NCI-H226 (cell line): ENCODE measurements at regions not wholly inside any gene's neighbourhood (a gene's known extent, or its start where the extent isn't known, plus 50 kb on each side); places are given as distances from the start of the nearest gene placed in this dataset.

Experiments used
- DNase-seq: peaks from one replicate; pipeline ENCODE4 v3.0.0-alpha.2; 2015

GRCh38 chr7:32169228-32169627 is 99.0 kb upstream of the PDE1C start:
- DNase-seq, result no peak

GRCh38 chr7:32167815-32168214 is 97.6 kb upstream of the PDE1C start:
- DNase-seq, result no peak

- no peak for DNase-seq
Measured at GRCh38 chr7:32167256-32167655, 97.0 kb upstream of the PDE1C start.

GRCh38 chr7:32164341-32164996 is 94.3 kb upstream of the PDE1C start:
- DNase-seq, result peak; percentile 85

- no peak for DNase-seq
Measured at GRCh38 chr7:32163896-32164295, 93.7 kb upstream of the PDE1C start.

- peak; percentile 99 for DNase-seq
Measured at GRCh38 chr7:32163141-32163806, 93.1 kb upstream of the PDE1C start.

GRCh38 chr7:32161708-32162107 is 91.5 kb upstream of the PDE1C start:
- DNase-seq, result peak; percentile 99

- peak; percentile 65 for DNase-seq
Measured at GRCh38 chr7:32158751-32159745, 88.8 kb upstream of the PDE1C start.

- DNase-seq, result no peak
Measured at GRCh38 chr7:32158076-32158475, 87.9 kb upstream of the PDE1C start.

- peak; percentile 39 for DNase-seq
Measured at GRCh38 chr7:32155712-32156111, 85.5 kb upstream of the PDE1C start.

- DNase-seq, result peak; percentile 91
Measured at GRCh38 chr7:32154797-32155196, 84.6 kb upstream of the PDE1C start.

- no peak for DNase-seq
Measured at GRCh38 chr7:32153006-32153405, 82.8 kb upstream of the PDE1C start.

GRCh38 chr7:32152576-32152975 is 82.4 kb upstream of the PDE1C start:
- no peak for DNase-seq

- no peak for DNase-seq
Measured at GRCh38 chr7:32150589-32150988, 80.4 kb upstream of the PDE1C start.

GRCh38 chr7:32150039-32150438 is 79.8 kb upstream of the PDE1C start:
- DNase-seq, result no peak

- DNase-seq, result peak; percentile 61
Measured at GRCh38 chr7:32147546-32148268, 77.5 kb upstream of the PDE1C start.

- DNase-seq, result no peak
Measured at GRCh38 chr7:32145911-32146310, 75.7 kb upstream of the PDE1C start.

GRCh38 chr7:32144676-32145075 is 74.5 kb upstream of the PDE1C start:
- no peak for DNase-seq

GRCh38 chr7:32143301-32143700 is 73.1 kb upstream of the PDE1C start:
- DNase-seq, result no peak

- peak; percentile 58 for DNase-seq
Measured at GRCh38 chr7:32142649-32143048, 72.4 kb upstream of the PDE1C start.

GRCh38 chr7:32140210-32140939 is 70.2 kb upstream of the PDE1C start:
- no peak for DNase-seq

- no peak for DNase-seq
Measured at GRCh38 chr7:32137059-32137458, 66.9 kb upstream of the PDE1C start.
